NCI-H1436 treated with DMSO at 0.1 percent for 48 hours (cell line): ENCODE measurements at regions not wholly inside any gene's neighbourhood (a gene's known extent, or its start where the extent isn't known, plus 50 kb on each side); places are given as distances from the start of the nearest gene placed in this dataset.
"Not testable (repeated sequence)": the region's sequence is repeated elsewhere in the genome, so short reads cannot be mapped to it uniquely, and the experiment has no call there.

Source experiments
- DNase-seq: peaks from one replicate; lab custom pipeline; 2025; lab: John Stamatoyannopoulos, UW

DNA sequence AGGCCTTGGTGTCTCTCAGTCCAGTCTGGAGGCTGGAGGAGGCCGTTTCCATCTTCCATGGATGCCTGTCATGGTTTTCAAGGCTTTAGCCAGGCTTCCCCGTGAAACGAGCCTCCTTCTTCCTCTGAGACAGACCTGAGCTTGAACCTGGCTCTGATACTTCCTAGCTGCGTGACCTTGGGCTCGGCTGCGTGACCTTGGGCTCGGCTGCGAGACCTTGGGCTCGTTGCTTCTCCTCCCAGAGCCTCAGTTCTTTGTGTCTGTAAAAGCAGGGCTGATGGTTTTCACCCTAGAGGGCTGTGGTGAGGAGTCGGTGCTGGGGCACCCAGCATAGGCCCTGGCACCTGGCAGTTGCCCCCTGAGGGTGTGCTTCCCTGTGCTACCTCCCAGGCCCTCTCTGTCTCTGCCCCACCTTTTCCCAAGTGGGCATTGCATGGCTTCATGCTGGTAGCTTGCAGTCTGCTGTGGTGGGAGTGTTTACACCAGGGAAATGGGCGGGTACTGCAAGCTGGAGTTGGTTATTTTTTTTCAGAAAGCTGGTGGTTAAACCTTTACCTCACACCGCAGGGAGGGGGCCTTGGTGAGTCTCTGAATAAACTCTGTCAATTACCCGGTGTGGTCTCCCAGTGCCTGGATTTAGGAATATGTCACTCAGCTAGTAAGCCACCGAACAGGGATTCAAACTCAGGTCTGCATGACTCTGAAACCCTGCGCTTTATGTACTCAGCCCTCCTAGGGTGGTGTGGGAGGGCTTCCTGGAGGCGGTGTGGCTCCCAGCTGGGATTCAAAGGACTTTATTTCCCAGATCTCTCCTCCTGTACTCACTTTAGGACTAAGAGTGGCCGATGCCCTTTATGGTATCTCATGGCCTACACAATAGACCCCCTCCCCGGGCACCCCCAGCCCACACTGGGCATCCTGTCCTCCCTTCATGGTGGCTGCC lies 129.0 kb upstream of the CIBAR2 start:
- DNase-seq: no peak

DNA sequence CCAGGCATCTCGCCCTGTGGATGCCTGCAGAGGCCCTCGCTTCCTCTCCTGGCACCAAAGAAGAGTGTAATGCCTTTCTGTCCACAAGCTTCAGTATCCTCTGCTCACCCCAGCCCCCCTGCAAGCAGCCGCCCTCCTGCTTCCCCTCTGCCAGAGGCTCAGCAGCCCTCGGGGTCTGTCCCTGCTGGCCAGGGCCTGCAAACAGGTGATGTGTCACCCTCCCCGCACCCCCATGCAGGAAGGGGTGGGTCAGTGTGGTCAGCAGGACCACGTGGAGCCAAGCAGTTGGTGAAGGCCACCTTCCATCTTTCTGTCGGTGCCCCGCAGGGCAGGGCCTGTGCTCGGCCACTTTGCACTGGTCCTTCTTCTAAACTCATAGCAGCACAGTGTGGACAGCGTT lies 129.9 kb upstream of the CIBAR2 start:
- DNase-seq: no peak

DNA sequence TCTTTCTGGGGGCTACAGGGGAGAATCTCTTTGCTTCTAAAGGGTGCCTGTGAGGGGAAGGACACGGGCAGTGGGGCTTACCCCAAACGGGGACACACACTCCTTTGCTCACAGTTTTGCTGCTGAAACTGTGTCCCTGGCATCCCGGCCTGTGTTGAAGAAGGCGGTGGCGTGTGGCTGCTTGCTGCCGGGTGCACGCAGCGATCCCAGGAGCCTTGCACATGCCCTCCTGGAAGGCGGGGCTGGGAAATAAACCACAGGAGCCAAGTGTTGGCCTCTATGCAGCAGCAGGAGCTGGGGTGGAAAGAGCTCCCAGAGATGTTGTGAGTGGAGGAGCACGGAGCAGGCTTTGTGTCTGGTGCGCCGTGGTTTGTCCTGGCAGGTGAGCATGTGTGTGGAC lies 131.0 kb upstream of the CIBAR2 start:
- no peak for DNase-seq

DNA sequence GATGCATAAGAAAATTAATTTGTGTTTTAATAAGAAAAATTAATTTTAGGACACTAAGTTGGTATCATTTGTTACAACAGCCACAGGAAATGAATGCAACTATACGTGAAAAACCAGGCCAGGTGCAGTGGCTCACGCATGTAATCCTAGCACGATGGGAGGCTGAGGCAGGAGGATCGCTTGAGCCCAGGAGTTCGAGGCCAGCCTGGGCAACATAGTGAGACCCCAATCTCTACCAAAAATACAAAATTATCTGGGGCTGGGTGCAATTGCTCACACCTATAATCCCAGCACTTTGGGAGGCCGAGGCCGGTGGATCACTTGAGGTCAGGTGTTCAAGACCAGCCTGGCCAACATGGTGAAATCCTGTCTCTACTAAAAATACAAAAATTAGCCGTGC lies 132.2 kb upstream of the CIBAR2 start:
- DNase-seq: not testable (repeated sequence)

DNA sequence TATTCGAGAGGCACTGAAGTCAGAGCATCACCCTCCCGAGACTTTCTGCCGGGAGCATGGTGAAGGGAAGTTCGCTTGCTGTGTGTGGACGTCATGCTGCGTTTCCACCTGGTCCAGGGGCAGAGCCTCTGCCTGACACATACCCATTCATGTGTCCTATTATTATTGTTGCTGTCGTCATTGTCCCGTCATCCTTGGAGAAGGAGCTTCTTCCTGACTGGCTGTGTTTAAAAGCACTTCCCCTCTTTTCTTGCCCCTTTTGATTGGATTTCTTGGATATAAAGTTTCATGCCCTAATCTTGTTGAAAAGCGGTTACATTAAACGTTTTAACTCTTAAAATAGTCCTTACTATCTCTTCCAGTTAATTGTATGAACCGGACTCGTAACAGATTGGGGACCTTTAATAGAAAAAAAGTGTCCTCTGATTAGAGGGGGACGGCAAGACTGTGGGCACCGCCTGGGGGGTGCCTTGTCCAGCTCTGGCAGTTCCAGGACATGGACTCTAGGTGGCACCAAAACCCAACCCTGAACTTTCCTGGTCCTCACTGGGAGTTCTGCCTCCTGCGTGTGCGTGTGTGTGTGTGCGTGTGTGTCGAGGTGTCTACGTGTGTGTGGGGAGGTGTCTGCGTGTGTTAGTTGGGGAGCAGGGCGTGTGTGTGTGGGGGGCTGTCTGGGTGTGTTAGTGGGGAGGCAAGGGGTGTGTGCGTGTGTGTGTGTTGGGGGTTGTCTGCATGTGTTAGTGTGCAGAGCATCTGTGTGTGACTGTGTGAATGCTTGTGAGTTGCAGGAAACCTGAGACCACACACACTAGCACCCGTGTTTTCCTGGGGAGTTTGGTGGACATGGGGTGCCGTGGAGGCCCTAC lies 133.3 kb upstream of the CIBAR2 start:
- no peak for DNase-seq

DNA sequence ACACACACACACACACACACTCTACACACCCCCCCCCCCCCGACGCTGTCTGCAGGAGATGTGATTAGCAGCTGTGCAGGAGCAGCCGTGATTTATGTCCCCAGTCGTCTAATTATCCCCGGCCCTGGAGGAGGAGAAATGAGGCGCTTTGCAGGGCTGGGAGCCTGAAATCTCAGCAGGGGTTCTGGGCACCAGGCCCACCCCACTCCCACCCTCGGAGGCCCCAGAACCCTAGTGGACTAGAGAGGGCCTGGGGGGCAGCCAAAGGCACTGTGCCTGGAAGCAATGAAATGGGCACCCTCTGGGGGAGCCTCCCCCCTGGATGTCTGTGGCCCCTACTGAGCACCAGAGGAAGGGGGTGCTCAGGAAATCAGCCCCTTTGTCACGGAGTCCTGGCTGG lies 134.2 kb upstream of the CIBAR2 start:
- no peak for DNase-seq

DNA sequence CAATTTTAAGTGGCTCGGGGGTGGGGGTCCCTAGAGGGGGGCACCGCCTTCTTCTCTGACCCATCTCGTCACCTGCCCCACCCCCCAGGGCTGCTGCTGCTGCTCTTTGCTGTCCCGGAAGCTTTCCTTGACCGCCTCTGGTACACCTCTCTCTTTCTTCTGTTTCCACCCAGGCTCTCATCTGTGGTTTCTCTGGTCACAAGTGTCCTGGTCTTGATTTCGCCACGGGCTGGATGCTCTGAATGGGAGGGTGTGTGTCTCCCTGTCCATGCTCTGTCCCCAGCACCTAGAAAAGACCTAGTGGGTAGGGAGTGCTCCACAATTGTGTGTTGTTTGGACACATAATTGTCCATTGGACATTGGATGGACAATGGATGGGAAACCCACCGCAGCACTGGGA lies 134.7 kb upstream of the CIBAR2 start:
- no peak for DNase-seq

DNA sequence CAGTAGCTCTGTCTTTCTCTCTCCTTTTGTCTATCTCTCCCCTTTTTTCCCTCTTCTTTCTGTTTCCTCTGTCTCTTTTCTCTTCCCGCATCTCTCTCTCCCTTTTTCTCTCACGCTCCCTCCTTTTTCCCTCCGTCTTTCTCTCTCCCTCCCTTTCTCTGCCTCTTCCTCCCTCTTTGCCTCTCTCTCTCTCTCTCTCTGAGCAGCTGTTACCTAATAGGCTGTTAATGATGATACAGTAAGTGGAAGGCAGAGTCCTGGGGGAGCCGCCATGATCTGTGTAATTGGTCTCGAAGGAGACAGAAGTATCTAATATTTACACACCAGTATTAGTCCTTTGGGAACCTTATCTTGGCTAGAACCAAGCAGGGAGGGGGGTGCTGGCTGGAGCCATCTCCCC lies 136.1 kb upstream of the CIBAR2 start:
- DNase-seq: no peak

DNA sequence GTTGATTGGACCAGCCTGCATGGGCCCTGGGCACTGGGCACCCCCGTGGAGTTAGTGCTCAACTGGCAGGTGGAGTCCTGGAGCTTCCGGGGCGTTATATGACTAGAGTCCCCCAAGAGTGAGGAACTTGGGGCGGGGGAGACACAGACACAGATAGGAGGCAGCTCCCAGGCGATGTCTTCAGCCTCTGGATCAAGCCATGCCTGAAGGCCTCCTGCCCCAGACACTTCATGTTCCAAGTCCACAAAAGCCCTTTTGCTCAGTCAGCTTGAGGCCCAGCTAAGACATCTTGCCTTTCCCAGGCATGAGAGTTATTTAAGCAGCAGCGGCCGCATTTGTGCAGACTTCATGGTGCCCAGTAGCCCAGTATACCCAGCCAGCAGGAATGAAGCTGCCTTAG lies 136.6 kb upstream of the CIBAR2 start:
- DNase-seq: no peak

DNA sequence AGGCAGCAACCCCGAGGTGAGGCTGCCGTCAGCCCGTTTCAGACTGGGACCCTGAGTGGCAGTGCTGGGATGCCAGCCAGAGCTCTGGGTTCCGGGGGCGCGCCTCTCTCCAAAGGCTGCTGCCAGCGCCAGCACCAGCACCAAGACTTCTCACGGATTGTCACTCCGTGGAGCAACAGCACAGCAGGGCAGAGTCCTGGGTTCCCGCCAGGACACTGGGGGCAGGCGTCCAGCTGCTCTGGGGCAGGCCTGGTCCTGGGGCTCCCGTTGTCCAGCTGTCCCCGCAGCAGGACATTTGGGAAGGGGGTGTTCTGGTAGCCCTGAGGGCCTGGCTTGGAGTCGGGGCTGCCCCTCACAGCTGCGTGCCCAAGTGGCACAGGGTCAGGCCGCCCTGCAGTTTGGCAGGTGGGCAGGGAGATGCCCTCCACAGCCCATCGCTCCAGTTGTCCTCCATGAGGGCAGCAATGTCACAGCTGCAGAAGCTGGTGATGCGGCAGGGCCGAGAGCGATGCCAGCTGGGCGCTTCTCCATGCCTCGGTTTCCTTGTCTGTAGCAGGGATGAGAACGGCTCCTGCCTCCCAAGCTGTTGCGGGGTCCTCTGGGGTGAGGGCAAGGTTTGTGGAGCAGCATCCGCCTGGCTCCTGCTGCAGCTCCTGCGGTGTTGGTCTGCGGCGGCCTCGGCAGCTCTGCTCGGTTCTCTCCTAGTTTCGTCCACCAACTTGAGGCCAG lies 137.3 kb upstream of the CIBAR2 start:
- DNase-seq: no peak

DNA sequence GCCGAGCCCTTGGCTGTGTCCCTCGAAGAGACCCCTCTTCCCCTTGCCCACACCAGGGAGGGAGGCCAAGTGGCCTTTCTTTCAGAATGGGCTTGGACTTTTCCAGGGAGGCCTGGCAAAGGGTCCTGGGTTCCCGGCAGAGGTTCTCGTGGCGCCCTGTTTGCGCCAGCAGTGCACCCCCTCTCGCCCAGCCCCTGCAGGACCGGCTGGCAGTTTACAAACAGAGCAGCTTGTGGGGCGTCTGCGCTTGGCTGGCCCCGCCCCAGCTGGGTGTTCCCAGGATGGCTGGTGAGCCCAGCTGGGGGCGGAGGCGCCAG lies 137.8 kb upstream of the CIBAR2 start:
- no peak for DNase-seq

DNA sequence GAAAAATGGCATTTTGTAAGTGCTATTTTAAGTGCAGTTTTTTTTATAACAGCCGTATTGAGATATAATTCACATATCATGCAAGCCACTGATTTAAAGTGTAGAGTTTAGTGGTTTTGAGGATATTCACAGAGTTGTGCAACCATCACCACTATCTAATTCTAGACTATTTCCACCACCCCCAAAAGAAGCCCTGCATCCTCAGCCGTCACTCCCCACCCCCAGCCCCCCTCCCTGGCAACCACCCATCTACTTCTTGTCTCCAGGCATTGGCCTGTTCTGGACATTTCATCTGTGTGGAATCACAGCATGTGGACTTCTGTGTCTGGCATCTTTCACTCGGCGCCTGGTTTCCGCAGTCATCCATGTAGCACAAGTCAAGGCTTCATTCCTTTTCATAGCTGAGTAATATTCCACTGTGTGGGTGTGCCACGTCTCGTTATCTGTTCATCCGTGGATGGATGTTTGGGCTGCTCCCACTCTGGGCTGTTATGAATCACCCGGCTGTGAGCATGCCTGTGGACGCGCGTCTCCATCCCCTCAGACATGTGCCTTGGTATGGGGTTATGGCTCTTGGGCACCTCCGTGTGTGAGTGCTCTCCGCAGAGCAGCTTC lies 138.4 kb upstream of the CIBAR2 start:
- no peak for DNase-seq

DNA sequence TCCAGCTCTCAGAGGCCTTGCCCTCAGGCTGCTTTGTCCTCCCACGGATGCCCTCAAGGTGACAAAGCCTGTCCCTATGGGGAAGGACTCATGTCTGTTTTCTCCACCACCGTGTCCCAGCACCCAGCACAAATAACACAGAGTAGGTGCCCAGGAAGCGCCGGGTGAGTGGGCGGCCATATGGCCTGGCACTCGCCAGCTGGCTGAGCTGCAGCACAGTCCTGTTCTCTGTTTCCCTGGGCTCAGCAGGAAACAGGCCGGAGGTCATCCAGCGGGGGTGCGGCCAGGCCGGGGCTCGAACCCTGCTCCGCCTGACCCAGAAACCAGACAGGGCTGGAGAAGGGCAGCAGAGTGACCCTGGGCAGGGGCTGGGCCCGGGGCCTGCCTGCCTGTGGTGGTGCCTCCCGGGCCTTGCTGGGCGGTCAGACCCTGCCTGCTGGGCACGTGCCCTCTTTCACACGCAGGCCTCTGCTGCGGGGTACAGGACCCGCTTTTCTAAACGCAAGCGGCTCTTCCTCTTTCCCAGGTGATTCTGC lies 139.0 kb upstream of the CIBAR2 start:
- DNase-seq: no peak

DNA sequence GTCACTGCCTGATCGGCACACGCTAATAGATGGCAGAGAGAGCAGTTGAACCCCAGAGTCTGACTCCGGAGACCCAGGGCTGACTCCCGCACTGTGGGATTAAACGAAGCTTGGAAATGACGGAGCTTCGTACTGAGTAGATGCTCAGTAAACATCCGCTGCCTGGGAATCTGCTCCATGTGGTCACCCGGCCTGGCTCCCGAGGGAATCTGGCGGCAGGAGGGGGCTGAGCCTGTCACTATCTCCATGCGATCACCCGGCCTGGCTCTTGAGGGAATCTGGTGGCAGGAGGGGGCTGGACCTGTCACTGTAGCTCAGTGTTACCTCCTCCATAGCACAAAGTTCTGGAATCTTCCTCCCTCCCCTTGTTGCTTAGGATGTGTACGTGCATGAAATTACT lies 139.7 kb upstream of the CIBAR2 start:
- no peak for DNase-seq

DNA sequence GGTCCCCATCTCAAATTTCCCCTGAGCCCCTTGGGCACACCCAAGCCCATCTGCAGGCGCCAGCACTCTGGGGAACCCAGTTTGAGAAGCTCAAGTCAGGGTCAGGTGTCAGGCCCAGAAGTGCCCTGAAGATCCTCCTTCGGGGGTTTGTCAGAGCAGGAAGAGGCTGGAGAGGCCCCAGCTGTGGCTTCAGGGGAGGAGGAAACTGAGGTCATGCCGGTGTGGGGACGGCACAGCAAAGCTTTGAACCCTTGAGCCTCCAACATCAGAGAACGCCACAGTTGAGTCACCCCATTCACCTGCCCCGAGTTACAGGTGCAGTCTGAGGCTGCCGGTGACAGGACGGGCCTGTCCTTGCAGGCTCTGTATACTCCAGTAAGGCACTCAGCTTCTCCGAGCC lies 140.2 kb upstream of the CIBAR2 start:
- DNase-seq: no peak

DNA sequence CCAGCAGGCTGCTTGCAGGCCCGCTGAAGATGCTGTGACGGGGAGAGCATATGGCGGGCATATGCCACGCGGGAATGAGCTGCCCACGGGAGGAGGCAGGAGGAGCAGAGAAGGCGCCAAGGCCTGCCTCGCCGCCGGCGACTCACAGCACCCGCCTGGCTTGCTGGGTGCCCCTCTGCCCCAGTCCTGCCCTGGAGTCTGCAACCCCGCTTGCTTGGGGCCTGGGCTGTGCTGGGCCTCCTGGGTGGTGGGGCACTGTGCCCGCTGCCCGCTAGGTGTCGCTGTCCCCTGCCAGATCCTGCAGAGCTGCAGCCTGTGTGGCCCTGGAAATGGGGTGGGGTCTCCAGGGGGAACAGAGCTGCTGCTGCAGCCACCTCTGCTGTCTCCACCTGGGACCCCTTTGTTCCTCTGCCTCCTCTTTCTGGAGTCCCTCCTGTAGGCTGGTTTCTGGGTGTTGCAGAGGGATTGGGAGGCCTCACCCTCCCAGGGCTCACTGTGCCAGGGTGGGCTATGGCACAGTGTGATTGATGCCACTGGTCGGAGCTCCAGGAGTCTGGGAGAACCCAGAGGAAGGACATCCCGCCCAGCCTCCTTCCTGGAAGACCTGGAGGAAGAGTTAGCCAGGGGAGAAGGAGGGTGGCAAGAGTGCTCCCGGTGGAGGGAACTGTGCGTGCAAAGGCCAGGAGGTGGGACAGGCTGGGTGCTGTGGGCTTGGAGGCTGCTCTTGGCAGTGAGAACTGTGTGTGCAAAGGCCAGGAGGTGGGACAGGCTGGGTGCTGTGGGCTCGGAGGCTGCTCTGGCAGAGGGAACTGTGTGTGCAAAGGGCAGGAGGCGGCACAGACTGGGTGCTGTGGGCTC lies 141.0 kb upstream of the CIBAR2 start:
- no peak for DNase-seq

DNA sequence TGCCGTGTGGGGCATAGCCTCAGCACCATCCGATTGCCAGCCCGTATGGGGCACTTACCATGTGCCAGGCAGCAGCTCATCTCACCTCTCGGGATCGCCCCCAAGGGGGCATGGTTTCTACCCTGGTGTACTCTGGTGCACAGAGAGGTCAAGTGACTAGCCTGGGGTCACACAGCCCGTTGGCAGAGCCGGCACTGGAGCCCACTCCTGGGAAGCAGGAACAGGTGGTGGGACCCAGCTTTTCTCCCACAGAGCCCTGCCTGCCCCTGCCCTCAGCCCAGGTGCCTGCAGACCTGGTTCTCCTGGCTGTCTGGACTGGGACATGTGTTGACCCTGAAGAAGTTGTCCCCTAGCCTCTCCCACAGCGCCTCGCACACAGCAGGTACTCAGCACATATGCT lies 141.8 kb upstream of the CIBAR2 start:
- no peak for DNase-seq

DNA sequence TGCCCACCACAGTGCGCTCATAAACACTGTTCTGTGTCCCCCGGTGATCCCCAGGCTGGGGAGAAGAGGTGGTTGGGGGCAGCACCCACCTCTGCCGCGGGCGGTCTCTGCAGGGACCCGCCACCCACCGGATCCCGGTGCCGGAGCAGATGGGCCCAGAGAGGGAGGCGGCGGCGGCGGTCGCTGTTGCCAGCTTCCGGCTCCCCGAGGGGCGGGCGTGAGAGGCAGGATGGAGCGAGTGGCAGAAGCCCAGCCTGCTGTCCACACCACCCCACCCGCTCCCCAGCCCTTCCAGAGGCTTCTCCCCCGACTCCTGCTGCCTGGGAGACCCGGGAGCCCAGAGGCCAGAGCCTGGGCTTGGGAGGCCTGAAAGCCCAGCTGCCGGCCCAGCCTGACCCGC lies 142.6 kb upstream of the CIBAR2 start:
- DNase-seq: no peak

DNA sequence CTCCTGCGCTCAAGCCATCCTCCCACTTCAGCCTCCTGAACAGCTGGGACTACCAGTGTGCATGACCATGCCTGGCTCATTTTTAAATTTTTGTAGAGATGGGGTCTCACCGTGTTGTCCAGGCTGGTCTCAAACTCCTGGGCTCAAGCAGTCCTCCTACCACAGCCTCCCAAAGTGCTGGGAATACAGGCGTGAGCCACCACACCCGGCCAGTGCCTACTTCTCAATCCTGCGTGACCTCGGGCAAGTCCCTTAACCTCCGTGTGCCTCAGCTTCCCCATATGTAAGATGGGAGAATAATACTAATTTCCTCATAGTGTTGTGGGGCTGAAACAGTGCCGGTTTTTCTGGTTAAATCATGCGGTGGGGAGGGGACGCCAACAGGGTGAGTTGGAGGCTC lies 143.5 kb upstream of the CIBAR2 start:
- no peak for DNase-seq

DNA sequence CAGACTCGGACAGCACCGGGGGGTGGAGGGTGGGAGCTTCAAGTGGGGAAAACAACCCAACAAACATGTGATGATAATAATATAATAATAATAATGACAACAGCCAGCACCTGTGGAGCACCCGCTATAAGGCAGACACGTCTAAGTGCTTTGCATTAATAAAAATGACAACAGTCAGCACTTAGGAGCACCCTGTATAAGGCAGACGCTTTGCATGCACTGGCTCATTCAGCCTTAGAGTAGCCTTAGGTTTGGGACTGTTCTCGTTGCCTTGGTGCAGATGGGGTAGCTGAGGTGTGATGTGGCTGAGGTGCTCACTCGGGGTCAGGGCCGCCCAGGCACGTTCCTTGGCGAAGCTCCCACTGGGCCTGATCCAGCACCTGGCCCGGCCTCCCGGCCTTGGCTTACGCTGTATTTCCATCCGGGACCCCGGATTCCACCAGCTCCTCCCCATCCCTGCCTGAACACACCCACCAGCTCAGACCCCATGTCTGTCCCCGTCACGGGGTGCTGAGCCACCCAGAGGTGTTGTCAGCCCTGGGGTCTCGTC lies 144.0 kb upstream of the CIBAR2 start:
- no peak for DNase-seq

DNA sequence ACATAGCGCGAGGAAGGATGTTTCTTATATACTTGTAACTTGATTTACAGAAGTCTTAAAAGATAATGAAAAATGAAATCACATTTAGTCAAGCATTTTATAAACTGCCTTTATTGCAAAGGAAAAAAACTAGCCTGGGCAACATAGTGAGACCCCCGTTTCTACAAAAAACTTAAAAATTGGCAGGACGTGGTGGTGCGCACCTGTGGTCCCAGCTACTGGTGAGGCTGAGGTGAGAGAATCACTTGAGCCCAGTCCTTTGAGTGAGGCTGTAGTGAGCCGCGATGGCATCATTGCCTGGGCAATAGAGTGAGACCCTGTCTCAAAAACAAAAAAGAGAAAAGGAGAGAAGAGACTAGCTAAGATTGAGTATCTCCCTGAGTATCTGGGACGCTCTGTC lies 145.2 kb upstream of the CIBAR2 start:
- DNase-seq: no peak
